ENCODE measurements at regions not wholly inside any gene's neighbourhood (a gene's known extent, or its start where the extent isn't known, plus 50 kb on each side); places are given as distances from the start of the nearest gene placed in this dataset.

GRCh38 chr9:81227507-81228245 is 461.7 kb downstream of the TLE1 start:
- Histone ChIP-seq H2AFZ (ENCODE audit: low read length) (no peak overlapping the region), H3F3A (ENCODE audit: insufficient read depth, low read length) (no peaks in the 10 kb centered on the region), H4K20me1 (ENCODE audit: insufficient read depth, low read length) (no peaks in the 10 kb centered on the region), H3K4me1 (ENCODE audit: low read length) (no peaks in the 10 kb centered on the region), H3K27ac (ENCODE audit: low read length) (no peak overlapping the region), H3K9me2 (replicated peaks; ENCODE audit: insufficient read depth, low read length) (no peaks in the 10 kb centered on the region), H3K4me3 (ENCODE audit: low read length) (no peak overlapping the region), H3K36me3 (replicated peaks; ENCODE audit: insufficient read depth, low read length) (no peaks in the 10 kb centered on the region), H3K4me2 (ENCODE audit: low read depth, low read length) (no peak overlapping the region), H3K9me3 (replicated peaks; ENCODE audit: insufficient read depth, low read length) (no peaks in the 10 kb centered on the region), H3K9ac (ENCODE audit: low read length) (no peak overlapping the region), H3K79me2 (ENCODE audit: low read length) (no peaks in the 10 kb centered on the region), H3K27me3 (replicated peaks; ENCODE audit: insufficient read depth, low read length) (no peaks in the 10 kb centered on the region)
- TF ChIP-seq EZH2phosphoT487 (IDR thresholded peaks at IDR 0.05; ENCODE audit: low read length) (no peak), EZH2 (optimal IDR thresholded peaks at IDR 0.05; ENCODE audit: low read depth, low read length) (no peak), CTCF (IDR thresholded peaks at IDR 0.05; ENCODE audit: low read length) (no peak)
- DNase-seq = no peak

- H3K79me2 ChIP-seq (ENCODE audit: low read length) = no peaks in the 10 kb centered on the region
- H3K27me3 ChIP-seq (replicated peaks; ENCODE audit: insufficient read depth, low read length) = no peaks in the 10 kb centered on the region
- no peaks in the 10 kb centered on the region for H3K9me3 ChIP-seq (replicated peaks; ENCODE audit: insufficient read depth, low read length)
- no peaks in the 10 kb centered on the region for H3K36me3 ChIP-seq (replicated peaks; ENCODE audit: insufficient read depth, low read length)
- H4K20me1 ChIP-seq (ENCODE audit: insufficient read depth, low read length) = no peaks in the 10 kb centered on the region
- H3K4me1 ChIP-seq (ENCODE audit: low read length) = no peaks in the 10 kb centered on the region
- H2AFZ ChIP-seq (ENCODE audit: low read length) = no peak overlapping the region
- TF ChIP-seq EZH2 (optimal IDR thresholded peaks at IDR 0.05; ENCODE audit: low read depth, low read length) = no peak
- no peak for TF ChIP-seq CTCF (IDR thresholded peaks at IDR 0.05; ENCODE audit: low read length)
- no peak for TF ChIP-seq EZH2phosphoT487 (IDR thresholded peaks at IDR 0.05; ENCODE audit: low read length)
- H3K9me2 ChIP-seq (replicated peaks; ENCODE audit: insufficient read depth, low read length) = no peaks in the 10 kb centered on the region
- no peak overlapping the region for H3K27ac ChIP-seq (ENCODE audit: low read length)
- no peaks in the 10 kb centered on the region for H3F3A ChIP-seq (ENCODE audit: insufficient read depth, low read length)
- no peak overlapping the region for H3K4me3 ChIP-seq (ENCODE audit: low read length)
- no peak overlapping the region for H3K9ac ChIP-seq (ENCODE audit: low read length)
- no peak overlapping the region for H3K4me2 ChIP-seq (ENCODE audit: low read depth, low read length)
- no peak for DNase-seq
Measured at GRCh38 chr9:81225596-81225995, 463.8 kb downstream of the TLE1 start.

- DNase-seq = no peak
- Histone ChIP-seq H3F3A (ENCODE audit: insufficient read depth, low read length) (no peaks in the 10 kb centered on the region), H3K9me3 (replicated peaks; ENCODE audit: insufficient read depth, low read length) (no peaks in the 10 kb centered on the region), H3K36me3 (replicated peaks; ENCODE audit: insufficient read depth, low read length) (no peaks in the 10 kb centered on the region), H2AFZ (ENCODE audit: low read length) (no peak overlapping the region), H3K79me2 (ENCODE audit: low read length) (no peaks in the 10 kb centered on the region), H3K9me2 (replicated peaks; ENCODE audit: insufficient read depth, low read length) (no peaks in the 10 kb centered on the region), H4K20me1 (ENCODE audit: insufficient read depth, low read length) (no peaks in the 10 kb centered on the region), H3K4me1 (ENCODE audit: low read length) (no peaks in the 10 kb centered on the region), H3K9ac (ENCODE audit: low read length) (no peak overlapping the region), H3K4me3 (ENCODE audit: low read length) (no peak overlapping the region), H3K4me2 (ENCODE audit: low read depth, low read length) (no peak overlapping the region), H3K27ac (ENCODE audit: low read length) (no peak overlapping the region), H3K27me3 (replicated peaks; ENCODE audit: insufficient read depth, low read length) (no peaks in the 10 kb centered on the region)
- no peak for TF ChIP-seq EZH2phosphoT487 (IDR thresholded peaks at IDR 0.05; ENCODE audit: low read length)
- no peak for TF ChIP-seq EZH2 (optimal IDR thresholded peaks at IDR 0.05; ENCODE audit: low read depth, low read length)
- TF ChIP-seq CTCF (IDR thresholded peaks at IDR 0.05; ENCODE audit: low read length) = no peak
Measured at GRCh38 chr9:81224166-81225081, 464.9 kb downstream of the TLE1 start.
